Mucosa of descending colon (tissue), 3 donors: ENCODE measurements at regions not wholly inside any gene's neighbourhood (a gene's known extent, or its start where the extent isn't known, plus 50 kb on each side); places are given as distances from the start of the nearest gene placed in this dataset.

ENCODE experiments used
- ATAC-seq: fragments of 200-7000 bp; cut with Tn5 transposase; one replicate; pipeline ENCODE4 v1.9.1; 2020; ENCODE audit warnings: mild to moderate bottlenecking, moderate library complexity
- DNase-seq, 3 donors: peaks; one replicate each; pipeline ENCODE4 v3.0.0-alpha.2; 2020
- H3K36me3 ChIP-seq: fragments of 200-600 bp; one replicate; pipeline ENCODE4 v1.8.0; 2021; ENCODE audit warnings: low read depth, mild to moderate bottlenecking
- H3K4me1 ChIP-seq: fragments of 200-600 bp; one replicate; pipeline ENCODE4 v1.8.0; 2021; ENCODE audit warnings: low read depth, mild to moderate bottlenecking
- H3K4me3 ChIP-seq: fragments of 200-600 bp; one replicate; pipeline ENCODE4 v1.8.0; 2021; ENCODE audit warnings: mild to moderate bottlenecking
- H3K9me3 ChIP-seq: fragments of 200-600 bp; one replicate; pipeline ENCODE4 v1.8.0; 2021; ENCODE audit warnings: mild to moderate bottlenecking
- intact Hi-C, 2 donors: fragments of 100-400 bp; cut with DNase I in 1 of 2; cut with micrococcal nuclease in 1 of 2; formaldehyde crosslinking; loops; one replicate each; pipeline versions ENCODE4 v1.11.0 to v1.11.1; 2022; cut with DNase I, micrococcal nuclease
- TF ChIP-seq, protein P1 (sequence below): fragments of 200-600 bp; IDR thresholded peaks from one replicate; pipeline ENCODE4 v1.8.0; 2022; ENCODE audit warnings: antibody characterized with exemption, mild to moderate bottlenecking
- donor health status: DM: no; HTN: no; CAD: no; lungs with moderate emphysema.
- donor health status: DM: no; HTN: no; CAD: no.
- donor health status: DM: no; HTN: yes; CAD: no.

- ATAC-seq, result no peak
- TF ChIP-seq, protein P1, sequence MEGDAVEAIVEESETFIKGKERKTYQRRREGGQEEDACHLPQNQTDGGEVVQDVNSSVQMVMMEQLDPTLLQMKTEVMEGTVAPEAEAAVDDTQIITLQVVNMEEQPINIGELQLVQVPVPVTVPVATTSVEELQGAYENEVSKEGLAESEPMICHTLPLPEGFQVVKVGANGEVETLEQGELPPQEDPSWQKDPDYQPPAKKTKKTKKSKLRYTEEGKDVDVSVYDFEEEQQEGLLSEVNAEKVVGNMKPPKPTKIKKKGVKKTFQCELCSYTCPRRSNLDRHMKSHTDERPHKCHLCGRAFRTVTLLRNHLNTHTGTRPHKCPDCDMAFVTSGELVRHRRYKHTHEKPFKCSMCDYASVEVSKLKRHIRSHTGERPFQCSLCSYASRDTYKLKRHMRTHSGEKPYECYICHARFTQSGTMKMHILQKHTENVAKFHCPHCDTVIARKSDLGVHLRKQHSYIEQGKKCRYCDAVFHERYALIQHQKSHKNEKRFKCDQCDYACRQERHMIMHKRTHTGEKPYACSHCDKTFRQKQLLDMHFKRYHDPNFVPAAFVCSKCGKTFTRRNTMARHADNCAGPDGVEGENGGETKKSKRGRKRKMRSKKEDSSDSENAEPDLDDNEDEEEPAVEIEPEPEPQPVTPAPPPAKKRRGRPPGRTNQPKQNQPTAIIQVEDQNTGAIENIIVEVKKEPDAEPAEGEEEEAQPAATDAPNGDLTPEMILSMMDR, result no peak
- Histone ChIP-seq H3K4me1 (no peaks in the 10 kb centered on the region), H3K9me3 (peaks cover 5% of the 10 kb centered on the region), H3K36me3 (no peaks in the 10 kb centered on the region), H3K4me3 (no peak overlapping the region)
- no peak for DNase-seq
- intact Hi-C loops, result no loop called here
Observed at GRCh38 chr1:220955116-220955515, 75.9 kb downstream of the HLX start.

- no peaks in the 10 kb centered on the region for H3K36me3 ChIP-seq
- H3K9me3 ChIP-seq, result no peaks in the 10 kb centered on the region
- TF ChIP-seq, protein P1, result no peak
- H3K4me1 ChIP-seq, result no peaks in the 10 kb centered on the region
- no peak for DNase-seq
- H3K4me3 ChIP-seq, result no peak overlapping the region
- ATAC-seq, result no peak
- intact Hi-C loops, result no loop called here
Observed at GRCh38 chr1:220956501-220957232, 77.4 kb downstream of the HLX start.

DNA sequence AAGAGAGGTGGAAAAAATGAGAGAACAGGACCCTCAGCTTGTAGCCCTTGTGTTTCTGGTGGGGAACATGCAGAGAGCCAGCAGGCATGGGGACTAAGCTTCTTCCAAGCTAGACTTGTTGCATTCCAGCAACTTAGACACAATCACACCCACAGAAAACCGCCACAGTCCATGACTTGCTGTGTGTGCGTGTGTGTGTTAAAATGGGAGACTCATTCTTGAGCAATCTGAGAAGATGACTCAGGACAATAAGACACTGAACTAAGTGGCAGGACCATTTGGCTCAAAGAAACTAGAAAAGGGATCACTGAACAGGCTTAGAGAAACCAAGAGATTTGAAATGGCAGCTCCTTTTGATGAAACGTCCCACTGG, 78.0 kb downstream of the HLX start:
- intact Hi-C loops, result no loop called here
- no peaks in the 10 kb centered on the region for H3K36me3 ChIP-seq
- ATAC-seq (peak; percentile 27), DNase-seq (peak in 1 of 3 donors; percentile 4)
- H3K9me3 ChIP-seq, result no peaks in the 10 kb centered on the region
- H3K4me1 ChIP-seq, result no peaks in the 10 kb centered on the region
- TF ChIP-seq, protein P1, result no peak
- H3K4me3 ChIP-seq, result no peak overlapping the region

- Histone ChIP-seq H3K36me3 (no peaks in the 10 kb centered on the region), H3K9me3 (no peaks in the 10 kb centered on the region), H3K4me3 (no peak overlapping the region), H3K4me1 (no peaks in the 10 kb centered on the region)
- ATAC-seq (no peak), DNase-seq (no peak)
- intact Hi-C loops, result no loop called here
- TF ChIP-seq, protein P1, result no peak
Observed at GRCh38 chr1:220958234-220958633, 79.0 kb downstream of the HLX start.

DNA sequence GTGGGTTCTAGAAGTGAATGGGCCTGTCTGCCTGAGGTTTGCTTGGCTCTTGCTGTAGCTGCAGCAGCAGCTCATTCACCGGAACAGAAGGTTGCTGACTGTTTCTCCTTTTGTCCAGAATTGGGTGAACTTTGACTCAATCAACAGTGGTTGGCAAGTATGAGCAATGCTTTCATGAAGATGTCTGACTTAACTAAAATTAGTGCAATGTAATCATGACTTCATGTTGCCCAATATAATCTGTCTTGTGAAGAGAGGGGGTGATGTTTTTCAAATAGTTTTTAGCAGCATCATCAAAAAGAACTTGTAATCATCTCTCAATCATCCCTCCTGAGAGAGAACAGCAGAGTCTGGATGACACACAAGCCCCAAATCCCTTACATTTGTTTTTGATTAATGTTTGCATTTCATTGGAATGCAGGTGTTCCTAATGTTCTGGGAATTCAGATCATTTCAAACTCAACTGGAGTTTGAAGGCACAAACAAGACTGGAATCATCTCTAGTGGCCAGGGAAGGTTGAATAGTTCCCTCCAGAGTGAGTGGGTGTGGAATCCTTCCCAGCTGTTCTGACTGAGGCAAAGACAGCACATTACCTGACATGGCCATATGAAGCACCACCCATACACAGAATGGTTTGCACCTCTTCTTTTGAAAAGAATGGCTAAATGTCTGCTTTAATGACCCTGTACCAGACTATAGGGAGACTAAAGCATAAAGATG, 82.9 kb downstream of the HLX start:
- no peak for ATAC-seq
- TF ChIP-seq, protein P1, result no peak
- DNase-seq, result no peak
- intact Hi-C loops, result no loop called here
- no peaks in the 10 kb centered on the region for H3K9me3 ChIP-seq
- no peaks in the 10 kb centered on the region for H3K36me3 ChIP-seq
- H3K4me1 ChIP-seq, result no peaks in the 10 kb centered on the region
- no peak overlapping the region for H3K4me3 ChIP-seq
